ENCODE measurements at regions not wholly inside any gene's neighbourhood (a gene's known extent, or its start where the extent isn't known, plus 50 kb on each side); places are given as distances from the start of the nearest gene placed in this dataset.

GRCh38 chr1:38686167-38686926, 173.2 kb downstream of the RRAGC start:
- TF ChIP-seq CTCF (IDR thresholded peaks at IDR 0.05) (no peak), POLR2A (IDR thresholded peaks at IDR 0.05; ENCODE audit: low read depth) (no peak), POLR2AphosphoS5 (IDR thresholded peaks at IDR 0.05) (no peak)
